HL-60 (cell line): ENCODE measurements at regions not wholly inside any gene's neighbourhood (a gene's known extent, or its start where the extent isn't known, plus 50 kb on each side); places are given as distances from the start of the nearest gene placed in this dataset.

ENCODE experiments used
- DNase-seq, 2 experiments: peaks; one replicate each; pipeline ENCODE4 v3.0.0-alpha.2; 2010 to 2020; ENCODE audit warnings: low read depth in 1 of 2, low spot score in 1 of 2
- H3K27ac ChIP-seq: fragments of 250-450 bp; sonication (Bioruptor Pico); replicated peaks from 2 replicates; pipeline ENCODE4 v1.5.1; 2020; ENCODE audit warnings: mild to moderate bottlenecking, moderate library complexity
- H3K27me3 ChIP-seq: fragments of 250-450 bp; sonication (Bioruptor Pico); 2 replicates; pipeline ENCODE4 v1.5.1; 2021; ENCODE audit warnings: mild to moderate bottlenecking, moderate library complexity; ENCODE audit not compliant: insufficient read depth, poor library complexity, severe bottlenecking
- H3K4me3 ChIP-seq: replicated peaks from 2 replicates; pipeline ENCODE4 v1.5.1; 2011; ENCODE audit warnings: mild to moderate bottlenecking, control low read depth, low read length; ENCODE audit not compliant: insufficient read depth
- CTCF ChIP-seq: IDR thresholded peaks from one replicate; pipeline ENCODE4 v1.5.1; 2011; ENCODE audit warnings: low read length, control low read depth, inconsistent platforms; ENCODE audit not compliant: insufficient read depth
- GABPA ChIP-seq: IDR thresholded peaks from 2 replicates; pipeline ENCODE4 v1.6.1; 2012; ENCODE audit warnings: low read depth
- POLR2AphosphoS5 ChIP-seq: IDR thresholded peaks from 2 replicates; pipeline ENCODE4 v1.6.1; 2012; ENCODE audit warnings: low read depth
- REST ChIP-seq: IDR thresholded peaks from 2 replicates; pipeline ENCODE4 v1.6.1; 2012; ENCODE audit warnings: low read depth; ENCODE audit not compliant: insufficient replicate concordance
- SPI1 ChIP-seq: IDR thresholded peaks from 2 replicates; pipeline ENCODE4 v1.6.1; 2012; ENCODE audit warnings: low read depth, mild to moderate bottlenecking, borderline replicate concordance

GRCh38 chr2:157180359-157180758 is 77.1 kb upstream of the GALNT5 start:
- no peak for DNase-seq
- TF ChIP-seq GABPA (no peak), REST (no peak), SPI1 (no peak), POLR2AphosphoS5 (no peak), CTCF (no peak)
- Histone ChIP-seq H3K27ac (no peak overlapping the region), H3K4me3 (no peak overlapping the region), H3K27me3 (peaks cover 3% of the 10 kb centered on the region)

GRCh38 chr2:157181234-157181633 is 76.3 kb upstream of the GALNT5 start:
- no peak overlapping the region for H3K4me3 ChIP-seq
- DNase-seq, result no peak
- H3K27me3 ChIP-seq, result peaks cover 3% of the 10 kb centered on the region
- TF ChIP-seq CTCF, result no peak
- TF ChIP-seq SPI1, result no peak
- TF ChIP-seq POLR2AphosphoS5, result no peak
- TF ChIP-seq REST, result no peak
- no peak for TF ChIP-seq GABPA
- H3K27ac ChIP-seq, result no peak overlapping the region

- H3K4me3 ChIP-seq, result no peak overlapping the region
- no peak for DNase-seq
- TF ChIP-seq POLR2AphosphoS5 (no peak), CTCF (no peak), REST (no peak), SPI1 (no peak), GABPA (no peak)
- H3K27me3 ChIP-seq, result peaks cover 3% of the 10 kb centered on the region
- H3K27ac ChIP-seq, result no peak overlapping the region
Observed at GRCh38 chr2:157182204-157182709, 75.2 kb upstream of the GALNT5 start.
